ENCODE measurements at regions not wholly inside any gene's neighbourhood (a gene's known extent, or its start where the extent isn't known, plus 50 kb on each side); places are given as distances from the start of the nearest gene placed in this dataset.

DNA sequence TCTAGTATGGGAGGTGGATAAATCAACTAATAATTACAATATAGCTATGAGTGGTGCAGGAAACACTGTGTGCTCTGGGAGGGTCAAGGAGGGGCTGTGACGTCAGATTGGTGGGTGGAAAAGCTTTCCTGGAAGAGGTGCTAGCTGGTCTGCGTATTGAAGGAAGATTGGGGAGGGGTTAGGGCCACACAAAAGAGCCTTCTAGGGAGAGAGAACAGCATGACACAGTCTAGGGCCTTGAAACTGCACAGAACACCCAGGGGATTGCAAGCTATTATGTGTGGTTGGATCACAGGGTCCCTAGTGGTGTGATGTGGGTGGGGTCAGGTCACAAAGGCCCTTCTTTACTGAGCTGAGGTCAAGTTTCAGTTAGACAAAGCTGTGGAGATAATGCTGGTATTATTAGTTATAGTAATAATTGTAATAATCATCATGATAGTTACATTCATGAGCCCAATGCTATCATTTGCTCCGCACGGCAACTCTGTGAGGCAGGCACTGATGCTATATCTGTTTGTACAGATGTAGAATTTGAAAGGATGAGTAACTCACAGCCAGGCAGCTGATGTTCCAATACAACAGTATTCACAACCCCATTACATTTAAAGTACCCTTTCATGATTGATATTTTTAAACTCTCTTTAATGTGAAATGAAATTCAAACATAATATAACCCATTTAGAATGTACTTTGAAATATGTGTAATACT lies 197.4 kb upstream of the IL12B start:
- no peak for DNase-seq (ENCODE audit: low read depth in 2 of 2, low spot score in 1 of 2)

DNA sequence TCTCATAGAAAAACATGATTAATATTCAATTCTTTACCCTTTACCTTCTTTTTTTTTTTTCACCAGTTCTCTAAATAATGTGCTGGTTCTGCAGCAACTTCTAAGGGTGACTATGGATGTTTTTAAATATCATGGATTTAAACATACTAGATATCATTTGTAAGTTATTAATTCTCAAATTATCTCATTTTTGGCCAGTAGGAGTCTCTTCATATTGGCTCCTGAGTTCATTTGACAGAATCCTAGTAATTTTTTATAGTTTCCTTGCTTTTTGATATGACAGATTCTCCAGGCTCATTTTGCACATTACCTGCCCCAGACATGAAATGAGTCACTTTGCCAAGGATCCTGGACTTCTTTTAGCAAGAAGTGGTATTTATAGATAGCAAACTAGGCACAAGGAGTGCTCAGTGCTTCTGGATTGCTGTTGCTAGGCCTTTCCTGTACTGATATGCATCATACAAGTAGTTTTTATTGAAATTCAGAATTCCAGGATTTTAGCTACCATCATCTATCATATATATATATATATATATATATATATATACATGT lies 201.3 kb upstream of the IL12B start:
- DNase-seq (ENCODE audit: low read depth in 2 of 2, low spot score in 1 of 2) = no peak

DNA sequence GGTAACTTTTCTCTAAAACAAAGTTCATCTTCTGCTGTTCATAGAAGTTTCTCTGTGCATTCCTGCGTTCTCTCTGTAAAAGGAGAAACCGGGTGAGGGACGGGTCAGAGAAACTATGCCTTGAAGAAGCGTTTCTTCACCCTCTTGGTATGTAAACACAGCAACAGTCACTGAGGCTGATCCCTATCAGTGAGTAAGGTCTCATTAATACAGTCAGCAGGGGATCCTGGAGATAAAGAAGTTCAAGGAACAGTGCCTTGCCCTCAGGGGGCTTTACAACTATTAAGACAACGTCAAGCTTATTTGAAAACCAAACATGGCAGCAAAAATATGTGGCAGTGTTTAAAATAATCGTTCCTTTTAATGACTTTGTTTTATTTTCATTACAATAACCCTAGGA lies 202.9 kb upstream of the IL12B start:
- no peak for DNase-seq (ENCODE audit: low read depth in 2 of 2, low spot score in 1 of 2)

DNA sequence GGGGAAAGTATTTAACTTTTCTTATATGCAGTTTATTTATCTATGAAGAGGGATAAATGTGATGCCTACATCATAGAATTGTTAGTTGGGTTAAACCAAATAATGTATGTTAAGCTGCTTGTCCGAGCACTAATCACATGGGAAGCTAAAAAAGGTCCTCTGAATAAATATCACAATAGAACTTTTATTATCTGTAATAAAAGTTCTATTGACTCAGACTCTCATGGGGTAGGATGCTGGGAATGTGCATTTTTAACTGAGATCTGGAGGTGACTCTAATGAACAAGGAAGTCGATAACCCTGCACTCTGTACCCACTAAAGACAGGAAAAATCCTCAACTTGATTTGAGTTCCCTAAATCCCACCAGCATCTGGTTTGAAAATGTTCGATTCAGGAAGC lies 205.9 kb upstream of the IL12B start:
- no peak for DNase-seq (ENCODE audit: low read depth in 2 of 2, low spot score in 1 of 2)

DNA sequence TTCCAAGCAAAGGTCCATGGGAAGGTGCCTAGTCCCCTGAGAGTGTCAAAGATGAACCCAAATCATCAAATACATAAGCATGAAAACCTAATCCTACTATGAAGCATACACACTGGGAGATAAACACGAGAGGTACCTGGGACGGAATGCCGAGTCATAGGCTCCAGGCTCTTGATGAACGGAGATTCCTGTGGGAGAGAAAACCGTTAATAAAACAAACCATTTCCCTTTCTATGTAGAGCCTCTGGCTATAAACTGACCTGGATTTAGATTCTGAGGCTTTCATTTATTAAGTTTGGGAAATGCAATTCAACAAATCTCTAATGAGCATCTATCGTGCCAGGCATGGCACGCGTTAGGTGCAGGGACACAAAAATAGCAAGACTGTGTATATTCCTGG lies 206.4 kb upstream of the IL12B start:
- no peak for DNase-seq (ENCODE audit: low read depth in 2 of 2, low spot score in 1 of 2)

DNA sequence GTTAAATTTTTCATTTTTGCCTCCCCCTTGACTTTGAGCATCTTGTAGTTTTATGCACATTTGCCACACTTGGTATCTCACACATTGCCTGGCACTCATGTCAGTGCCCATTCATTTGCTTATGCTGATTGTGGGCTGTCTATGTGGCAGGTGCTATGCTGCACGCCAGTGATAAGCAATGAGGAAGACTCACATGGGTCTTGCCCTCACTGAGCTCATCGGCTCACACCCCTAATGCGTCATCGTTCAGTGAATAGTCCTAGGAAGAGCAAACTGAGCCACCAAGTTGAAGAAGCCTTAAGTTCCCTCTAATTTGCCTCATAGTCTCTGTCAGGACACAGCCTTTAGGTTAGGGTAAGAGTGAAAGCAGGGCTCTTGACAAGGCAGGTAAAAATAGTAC lies 209.4 kb upstream of the IL12B start:
- no peak for DNase-seq (ENCODE audit: low read depth in 2 of 2, low spot score in 1 of 2)

DNA sequence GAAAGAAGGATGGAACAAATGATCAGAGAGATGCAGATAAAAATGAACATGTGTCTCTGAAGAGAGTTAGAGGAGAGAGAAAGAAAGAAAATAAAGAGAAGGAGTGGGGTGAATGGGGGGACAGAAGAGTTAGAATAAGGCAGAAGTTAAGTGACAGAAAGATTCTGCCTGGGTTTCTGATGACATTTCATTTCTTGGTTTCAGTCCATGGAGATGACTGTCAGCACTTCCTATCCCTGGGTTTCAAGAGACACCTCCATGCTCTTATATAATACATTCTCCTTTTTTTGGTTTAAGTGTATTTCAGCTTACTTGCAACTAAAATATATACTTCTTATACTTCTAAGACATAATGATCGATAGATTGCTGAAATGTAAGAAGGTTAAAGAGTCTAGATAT lies 213.0 kb upstream of the IL12B start:
- DNase-seq (ENCODE audit: low read depth in 2 of 2, low spot score in 1 of 2) = no peak

DNA sequence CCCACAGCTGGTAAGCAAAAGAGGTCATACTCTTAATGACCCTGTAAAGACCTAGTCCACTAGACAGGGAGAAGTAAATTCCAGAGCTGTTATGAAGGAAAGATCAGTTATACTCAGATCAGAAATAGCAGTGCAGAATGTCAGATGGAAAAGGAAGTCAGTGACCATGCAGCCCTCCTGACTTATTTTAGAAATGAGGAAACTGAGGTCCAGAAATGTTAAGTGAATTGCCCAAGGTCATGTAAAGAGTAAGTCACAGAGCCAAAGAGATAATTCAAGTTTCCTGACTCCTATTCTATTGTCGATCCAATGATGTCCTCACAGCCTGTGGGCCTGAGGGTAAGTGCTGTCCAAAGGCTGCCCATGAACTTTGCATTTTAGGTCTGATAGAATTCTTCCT lies 214.9 kb upstream of the IL12B start:
- DNase-seq (ENCODE audit: low read depth in 2 of 2, low spot score in 1 of 2) = no peak

DNA sequence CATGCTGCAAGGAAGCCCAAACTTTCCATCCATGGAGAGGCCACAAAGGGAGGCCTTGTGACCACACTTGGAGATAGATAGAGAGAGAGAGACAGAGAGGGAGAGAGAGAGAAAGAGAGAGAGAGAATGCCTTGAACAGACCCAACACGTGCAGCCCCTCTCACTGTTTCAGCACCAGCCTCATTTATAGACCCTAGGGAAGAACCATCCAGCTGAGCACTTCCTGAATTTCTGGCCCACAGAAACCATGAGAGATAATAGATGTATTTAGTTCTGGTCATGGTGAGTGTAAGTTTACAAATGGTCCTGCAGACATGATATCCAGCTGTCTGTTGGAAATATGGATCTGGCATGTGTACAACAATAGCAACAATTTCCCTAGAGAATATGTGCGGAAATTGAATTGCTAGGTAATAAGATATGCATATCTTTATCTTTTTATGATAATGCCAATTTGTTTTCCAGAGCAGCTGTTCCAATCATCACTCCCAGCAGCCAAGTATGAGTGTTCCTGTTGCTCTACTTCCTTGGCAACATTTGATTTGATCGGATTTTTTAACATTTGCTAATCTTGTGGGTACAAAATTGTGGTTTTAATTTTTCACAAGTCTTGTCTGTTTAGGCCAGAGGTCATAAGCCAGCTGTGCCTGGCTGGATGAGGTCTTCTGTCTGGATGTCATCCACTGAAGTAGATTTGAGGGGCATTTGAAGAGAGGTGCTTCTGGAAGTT lies 217.3 kb upstream of the IL12B start:
- no peak for DNase-seq (ENCODE audit: low read depth in 2 of 2, low spot score in 1 of 2)

DNA sequence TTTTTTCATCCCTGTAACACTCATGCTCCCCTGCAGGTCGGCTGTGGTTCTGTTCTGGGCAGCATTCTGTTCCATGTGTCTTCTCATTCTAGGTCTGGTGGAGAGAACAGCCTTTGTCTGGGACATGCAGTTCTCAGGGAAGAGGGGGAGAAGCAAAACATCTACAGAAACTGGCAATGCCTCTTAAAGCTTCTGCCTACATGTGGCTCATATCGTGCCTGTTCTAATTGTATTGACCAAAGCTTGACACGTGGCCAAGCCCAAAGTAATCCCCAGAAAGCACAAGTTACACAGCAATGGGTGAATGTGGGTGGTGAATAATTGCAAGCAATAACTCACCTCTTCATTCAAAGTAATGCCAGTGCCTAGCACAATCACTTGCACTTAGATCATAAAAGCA lies 218.2 kb upstream of the IL12B start:
- DNase-seq (ENCODE audit: low read depth in 2 of 2, low spot score in 1 of 2) = no peak

DNA sequence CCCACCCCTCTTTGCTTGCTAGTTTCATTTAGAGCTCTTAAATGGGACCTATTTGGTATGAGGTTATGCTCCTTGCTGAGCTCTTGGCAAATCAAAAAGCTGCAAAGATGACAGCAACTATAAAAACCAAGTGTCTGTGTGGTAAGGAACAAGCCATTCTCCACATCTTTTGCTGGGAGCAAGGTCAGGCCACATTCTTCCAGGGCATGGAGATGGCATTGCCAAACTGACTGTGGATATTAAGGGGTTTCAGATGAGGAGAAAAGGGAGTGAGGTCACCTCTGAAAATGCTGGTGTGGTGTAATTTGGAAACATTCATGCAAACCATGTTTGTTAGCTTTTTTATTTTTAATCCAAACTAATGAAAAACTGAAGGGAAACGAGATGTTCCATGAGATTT lies 218.8 kb upstream of the IL12B start:
- no peak for DNase-seq (ENCODE audit: low read depth in 2 of 2, low spot score in 1 of 2)

DNA sequence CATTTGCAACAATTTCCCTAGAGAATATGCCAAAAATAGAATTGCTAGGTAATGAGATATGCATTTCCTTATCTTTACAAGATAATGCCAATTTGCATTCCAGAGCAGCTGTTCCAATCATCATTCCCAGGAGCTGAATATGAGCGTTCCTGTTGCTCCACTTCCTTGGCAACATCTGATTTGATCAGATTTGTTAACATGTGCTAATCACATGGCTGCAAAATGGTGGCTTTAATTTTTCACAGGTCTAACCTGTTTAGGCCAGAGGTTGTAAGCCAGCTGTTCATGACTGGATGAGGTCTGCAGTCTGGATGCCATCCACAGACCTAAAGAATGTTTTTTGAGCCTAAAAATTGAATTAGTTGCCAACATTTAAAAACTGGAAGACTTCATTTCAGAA lies 220.7 kb upstream of the IL12B start:
- no peak for DNase-seq (ENCODE audit: low read depth in 2 of 2, low spot score in 1 of 2)

DNA sequence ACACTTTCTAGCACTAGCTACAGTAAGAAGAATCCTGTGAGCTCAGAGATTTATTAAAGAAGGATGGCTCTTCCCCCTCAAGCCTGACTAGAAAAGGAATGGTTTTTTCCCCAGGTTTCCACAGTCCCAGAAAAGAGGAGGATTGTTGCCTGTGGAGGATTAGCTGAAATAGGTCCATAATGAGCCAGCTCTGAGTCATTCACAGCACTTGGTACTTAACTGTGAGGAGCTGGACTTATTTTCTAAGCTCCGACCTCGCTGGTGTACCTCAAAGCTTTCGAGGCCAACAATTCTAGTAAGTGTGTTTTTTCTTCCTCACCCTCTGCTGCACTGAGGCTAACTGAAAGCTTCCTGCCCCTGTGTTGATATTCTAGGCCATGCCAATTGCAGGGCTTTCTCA lies 222.5 kb upstream of the IL12B start:
- no peak for DNase-seq (ENCODE audit: low read depth in 2 of 2, low spot score in 1 of 2)

DNA sequence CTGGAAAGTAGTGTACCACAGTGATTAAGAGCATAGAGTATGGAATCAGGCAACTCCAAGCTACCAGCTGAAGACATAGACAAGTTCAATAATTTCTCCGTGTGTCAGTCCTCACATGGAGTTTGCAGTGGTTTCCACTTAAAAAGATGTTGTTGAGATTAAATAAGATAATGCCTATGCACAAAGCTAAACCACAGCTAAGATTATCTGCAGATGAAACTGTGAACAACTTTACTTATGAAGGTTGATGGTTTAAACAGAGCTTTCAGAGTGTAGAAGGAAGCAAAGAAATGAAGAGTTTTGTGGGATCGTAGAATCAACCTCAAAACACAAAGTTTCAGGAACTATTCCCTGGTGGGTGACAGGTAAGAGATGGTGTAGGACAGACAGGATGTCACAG lies 223.5 kb upstream of the IL12B start:
- no peak for DNase-seq (ENCODE audit: low read depth in 2 of 2, low spot score in 1 of 2)

DNA sequence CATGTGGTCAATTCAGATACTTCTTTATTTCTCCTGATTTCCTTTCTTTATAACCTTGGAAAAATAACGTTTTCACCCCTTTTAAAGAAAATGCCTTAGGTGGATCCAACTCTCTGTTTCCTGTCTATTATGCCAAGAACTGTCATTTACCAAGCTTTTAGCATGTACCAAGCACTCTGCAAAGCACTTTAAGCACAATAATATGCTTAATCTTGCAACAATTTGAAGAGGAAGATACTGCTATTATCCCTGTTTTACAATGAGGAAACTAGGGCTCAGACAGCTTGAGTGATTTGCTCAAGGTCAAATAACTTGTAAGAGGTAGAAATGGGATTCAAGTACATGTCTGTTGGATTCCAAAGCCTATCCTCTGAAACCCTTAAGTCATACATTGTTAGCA lies 224.8 kb upstream of the IL12B start:
- no peak for DNase-seq (ENCODE audit: low read depth in 2 of 2, low spot score in 1 of 2)

DNA sequence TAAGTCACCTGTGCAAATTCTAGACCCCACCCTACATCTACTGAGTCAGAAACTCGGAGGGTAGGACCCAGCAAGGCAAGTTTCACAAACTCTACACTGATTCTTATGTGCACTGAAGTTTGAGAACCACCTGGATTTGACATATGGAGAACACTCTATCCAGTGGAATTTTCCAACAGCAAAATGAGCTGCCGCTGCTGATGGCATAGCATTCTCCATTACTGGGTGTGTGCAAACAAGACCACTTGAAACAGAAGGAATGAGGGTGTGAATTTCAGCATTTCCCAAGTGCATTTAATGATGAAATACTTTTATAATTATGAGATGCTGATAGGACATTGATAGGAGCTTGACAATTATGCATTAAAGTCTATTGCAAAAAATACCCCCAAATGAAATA lies 229.1 kb upstream of the IL12B start:
- no peak for DNase-seq (ENCODE audit: low read depth in 2 of 2, low spot score in 1 of 2)

DNA sequence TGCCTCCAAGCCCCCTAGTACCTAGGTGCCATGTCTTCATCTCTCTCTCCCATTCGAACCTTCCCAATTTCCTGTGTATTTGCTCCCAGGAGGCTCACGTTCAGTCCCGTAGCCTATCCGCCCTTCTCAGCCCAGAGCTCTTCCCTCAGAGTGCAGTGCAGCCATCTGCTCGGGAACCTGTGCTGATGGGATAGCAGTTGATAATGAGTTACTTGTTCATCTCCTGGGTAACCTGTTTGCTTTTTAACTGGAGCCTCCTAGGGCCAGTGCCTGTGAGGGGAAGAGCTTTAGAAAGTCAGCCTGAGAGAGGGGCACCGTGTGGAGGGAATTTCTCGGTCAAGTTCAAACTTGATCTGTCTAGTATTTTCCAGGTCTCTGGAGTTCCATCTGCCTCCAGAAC lies 229.8 kb upstream of the IL12B start:
- DNase-seq (ENCODE audit: low read depth in 2 of 2, low spot score in 1 of 2) = no peak

DNA sequence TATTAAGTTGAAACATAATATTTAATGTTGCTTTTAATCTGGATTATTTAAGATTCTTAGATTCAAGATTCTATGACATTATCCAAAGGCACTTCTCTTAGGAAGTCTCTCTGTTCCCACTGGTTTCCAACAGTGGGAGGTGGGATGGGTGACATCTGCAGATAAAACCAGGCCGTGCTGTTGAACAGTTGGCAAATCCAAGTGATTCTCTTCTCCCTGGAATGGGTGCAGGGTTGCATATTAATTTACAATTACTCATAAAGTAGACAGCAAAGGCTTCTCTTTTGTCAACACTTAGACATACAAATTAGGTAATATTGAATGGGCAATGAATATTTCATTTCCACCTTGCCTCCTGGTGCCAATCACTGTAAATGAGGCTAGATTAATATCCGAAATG lies 233.7 kb upstream of the IL12B start:
- DNase-seq (ENCODE audit: low read depth in 2 of 2, low spot score in 1 of 2) = no peak

DNA sequence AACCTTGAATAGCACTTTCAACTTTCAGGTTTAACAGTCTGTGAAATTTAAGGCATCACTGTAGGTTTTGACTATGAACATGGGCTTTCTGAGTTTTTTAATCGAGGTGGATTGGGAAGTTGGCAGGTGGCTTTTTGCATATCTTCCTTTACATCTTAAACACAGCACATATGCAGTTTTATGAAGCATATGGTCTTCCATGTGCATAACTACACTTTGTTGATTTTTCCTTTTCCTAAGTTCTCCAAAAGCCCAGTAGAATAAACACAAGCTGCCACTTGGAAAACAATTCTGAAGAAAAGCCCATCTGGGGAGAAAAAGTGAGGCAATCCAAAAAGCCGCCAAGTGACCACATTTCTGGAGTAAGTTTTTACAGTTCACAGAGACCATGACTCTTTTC lies 236.5 kb upstream of the IL12B start:
- no peak for DNase-seq (ENCODE audit: low read depth in 2 of 2, low spot score in 1 of 2)

DNA sequence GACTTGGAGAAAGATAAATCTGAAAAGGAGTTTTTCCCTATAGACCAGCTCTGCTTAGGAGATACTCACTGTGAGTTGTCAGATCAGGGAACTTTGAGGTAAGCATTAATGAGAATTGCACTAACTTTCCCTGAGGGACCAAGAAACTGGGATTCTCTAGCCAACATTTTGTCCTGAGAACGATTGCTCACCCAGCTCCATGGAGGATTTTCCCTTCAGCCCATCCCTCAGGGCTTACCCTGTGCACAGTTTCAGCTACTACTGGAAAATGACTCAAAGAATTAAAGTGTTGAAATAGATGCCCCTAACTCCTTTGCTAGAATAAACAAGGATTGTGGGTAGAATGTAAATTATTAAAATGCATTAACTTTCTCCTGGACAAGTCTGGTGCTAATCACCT lies 237.2 kb upstream of the IL12B start:
- DNase-seq (ENCODE audit: low read depth in 2 of 2, low spot score in 1 of 2) = no peak

DNA sequence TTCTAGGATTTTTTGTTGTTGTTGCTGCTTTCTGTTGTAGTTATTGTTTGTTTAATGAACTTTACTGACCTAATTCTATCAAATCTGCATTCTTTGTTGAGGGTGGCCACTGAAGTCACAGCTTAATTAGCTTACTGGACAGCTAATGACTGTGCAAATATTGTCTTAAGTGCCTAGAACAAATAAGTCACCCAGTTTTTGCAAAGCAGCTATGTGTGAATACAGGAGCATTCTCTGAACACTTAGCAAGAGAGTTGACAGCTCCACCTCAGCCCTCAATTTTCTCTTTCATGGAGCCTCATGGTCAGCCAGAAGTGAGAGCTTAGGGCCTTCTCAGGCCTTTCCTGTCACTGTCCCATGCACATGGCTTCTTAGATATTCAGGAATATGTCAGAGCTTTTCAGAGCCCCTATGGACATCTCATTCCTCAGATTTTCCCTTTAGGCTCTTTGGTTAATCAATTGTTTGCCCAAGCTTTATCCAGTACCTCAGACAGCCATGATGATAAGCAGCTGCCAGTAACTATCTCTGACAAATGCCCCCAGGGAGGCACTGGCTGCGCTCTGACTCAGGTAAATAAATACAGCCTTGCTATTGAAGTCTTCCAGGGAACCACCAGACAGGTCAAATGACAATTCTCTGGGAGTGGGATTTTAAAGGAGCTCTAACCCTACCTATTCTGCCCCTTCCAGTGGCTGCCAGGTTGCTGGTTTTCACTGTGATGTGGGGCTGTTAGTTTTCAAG lies 241.4 kb upstream of the IL12B start:
- DNase-seq (ENCODE audit: low read depth in 2 of 2, low spot score in 1 of 2) = no peak

DNA sequence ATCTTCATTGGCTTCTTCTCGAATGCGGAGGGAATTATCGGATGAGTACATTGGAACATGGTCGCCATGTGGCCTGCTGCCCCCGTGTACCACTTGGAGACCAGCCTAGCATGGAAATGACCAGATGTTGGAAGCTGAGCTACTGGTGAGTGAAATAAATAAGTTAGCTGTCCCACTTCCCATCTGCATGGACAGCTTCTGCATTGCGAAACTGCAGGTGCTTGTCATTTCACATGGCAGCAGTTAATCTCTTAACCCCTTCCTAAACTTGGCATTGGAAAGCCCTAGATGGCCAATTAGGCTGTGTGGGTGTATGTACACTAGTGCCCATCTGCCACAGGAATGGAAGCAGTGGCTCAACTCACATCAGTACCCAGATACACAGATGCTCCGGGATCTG lies 246.6 kb upstream of the IL12B start:
- no peak for DNase-seq (ENCODE audit: low read depth in 2 of 2, low spot score in 1 of 2)
